GM12864 (cell line): ENCODE measurements at regions not wholly inside any gene's neighbourhood (a gene's known extent, or its start where the extent isn't known, plus 50 kb on each side); places are given as distances from the start of the nearest gene placed in this dataset.

Experiments
- DNase-seq: peaks from one replicate; pipeline ENCODE4 v3.0.0-alpha.2; 2011; ENCODE audit warnings: low read depth
- H3K4me3 ChIP-seq: 2 replicates; pipeline ENCODE4 v1.5.1; 2011; ENCODE audit warnings: mild to moderate bottlenecking, low read depth, low read length, control low read depth
- CTCF ChIP-seq: IDR thresholded peaks from 2 replicates; pipeline ENCODE4 v1.5.1; 2011; ENCODE audit warnings: low read depth, mild to moderate bottlenecking, moderate library complexity, low read length, control low read depth, inconsistent platforms; ENCODE audit errors: missing control alignments

DNA sequence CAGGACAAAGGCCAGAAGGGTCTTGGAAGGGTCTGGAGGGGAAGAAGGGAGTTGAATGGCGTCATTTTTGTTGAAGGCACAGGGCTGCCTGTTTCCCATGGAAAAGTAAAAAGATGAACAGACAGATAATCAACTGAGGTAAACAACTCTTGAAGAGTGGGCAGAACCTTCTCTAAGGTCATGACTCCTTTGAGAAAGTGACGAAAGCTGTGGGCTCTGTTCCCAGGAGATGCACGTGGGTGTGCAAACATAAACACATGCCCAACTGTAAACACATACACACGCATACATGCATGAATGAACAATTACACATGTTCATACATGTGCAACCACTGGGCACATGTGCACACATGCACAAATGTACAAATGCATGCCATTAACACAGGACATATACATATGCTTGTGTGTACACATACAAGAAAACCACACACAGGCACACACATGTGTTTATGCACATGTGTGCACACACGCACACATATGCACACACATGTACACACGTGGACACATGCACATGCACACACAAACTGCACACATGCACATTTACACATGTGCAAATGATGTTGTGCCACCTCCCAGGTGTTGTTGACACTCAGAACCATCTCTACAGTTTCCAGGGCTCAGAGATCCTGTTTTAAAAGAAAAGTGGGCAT lies 143.3 kb downstream of the GADD45G start:
- no peak for DNase-seq
- H3K4me3 ChIP-seq, result no peak overlapping the region
- no peak for TF ChIP-seq CTCF

- no peak overlapping the region for H3K4me3 ChIP-seq
- DNase-seq, result no peak
- no peak for TF ChIP-seq CTCF
Observed at GRCh38 chr9:89748831-89749499, 144.2 kb downstream of the GADD45G start.

GRCh38 chr9:89749500-89750116 lies 144.8 kb downstream of the GADD45G start:
- H3K4me3 ChIP-seq, result no peak overlapping the region
- no peak for DNase-seq
- no peak for TF ChIP-seq CTCF

DNA sequence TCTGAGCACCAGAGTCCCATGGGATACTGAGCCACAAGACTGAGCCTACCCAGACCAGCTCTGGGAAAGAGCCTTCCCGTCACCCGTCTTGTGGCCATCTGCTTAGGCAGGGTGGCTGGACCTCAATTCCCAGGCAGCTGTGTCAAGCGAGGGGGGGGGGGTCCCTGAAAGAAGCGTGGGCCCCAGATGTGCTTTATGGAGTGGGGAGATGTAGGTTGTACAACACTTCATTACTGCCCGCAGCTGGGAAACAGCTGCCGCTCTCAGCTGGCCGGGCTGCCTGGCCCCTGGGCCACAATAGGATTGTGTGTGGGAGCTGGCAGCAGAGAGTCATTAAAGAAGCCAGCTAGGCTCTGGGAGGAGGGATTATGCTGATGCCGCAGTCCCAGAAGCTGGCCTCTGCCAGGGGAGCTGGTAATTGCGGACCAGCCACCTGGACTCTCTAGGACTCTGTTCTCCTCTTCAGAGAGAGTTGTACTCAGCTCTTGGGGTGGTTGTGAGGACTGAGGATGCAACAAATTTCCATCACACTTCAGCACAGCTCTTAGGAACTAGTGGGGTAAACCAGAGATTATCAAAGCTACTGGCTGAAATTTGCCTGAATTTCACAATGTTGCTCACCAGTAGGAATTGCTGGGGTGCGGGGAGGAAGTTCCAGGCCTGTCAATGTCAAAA lies 145.4 kb downstream of the GADD45G start:
- no peak for DNase-seq
- H3K4me3 ChIP-seq, result no peak overlapping the region
- TF ChIP-seq CTCF, result no peak

DNA sequence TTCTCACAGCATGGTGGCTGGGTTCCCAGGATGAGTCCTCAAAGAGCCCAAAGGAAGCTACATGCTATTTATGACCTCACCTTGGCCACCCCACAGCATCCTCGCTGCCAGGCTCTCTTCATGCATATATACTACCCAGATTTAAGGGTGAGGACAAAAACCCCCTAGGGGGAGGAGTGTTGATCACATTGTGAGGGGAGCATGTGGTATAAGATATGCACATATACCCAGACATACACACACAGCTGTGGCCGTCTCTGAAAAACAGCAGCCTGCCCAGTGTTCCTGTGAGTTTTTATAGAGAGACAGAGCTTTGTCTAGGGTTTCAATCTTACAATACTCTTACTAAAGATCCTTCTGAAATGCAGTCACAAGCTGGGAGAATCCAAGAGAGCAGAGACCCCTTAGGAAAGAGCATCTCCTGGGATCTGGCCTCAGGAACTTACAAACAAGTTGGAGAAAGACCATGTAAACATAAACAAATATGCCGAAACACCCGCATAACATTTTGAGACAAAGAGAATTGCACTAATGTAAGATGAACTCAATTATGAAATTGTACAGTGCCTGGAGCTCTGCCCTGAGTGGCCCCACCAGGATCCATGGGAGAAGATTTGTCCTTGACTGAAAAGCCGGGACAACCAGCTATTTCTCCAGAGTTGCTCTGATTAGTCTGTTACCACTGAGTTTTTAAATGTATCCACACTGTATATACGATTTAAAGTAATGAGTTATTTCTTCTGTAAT lies 146.4 kb downstream of the GADD45G start:
- no peak for TF ChIP-seq CTCF
- no peak overlapping the region for H3K4me3 ChIP-seq
- DNase-seq, result no peak

GRCh38 chr9:89752154-89752553 lies 147.3 kb downstream of the GADD45G start:
- DNase-seq, result no peak
- no peak for TF ChIP-seq CTCF
- H3K4me3 ChIP-seq, result no peak overlapping the region
